ENCODE measurements at regions not wholly inside any gene's neighbourhood (a gene's known extent, or its start where the extent isn't known, plus 50 kb on each side); places are given as distances from the start of the nearest gene placed in this dataset.

- TF ChIP-seq CTCF (IDR thresholded peaks at IDR 0.05) (no peak), POLR2A (IDR thresholded peaks at IDR 0.05) (no peak)
Observed at GRCh38 chr10:131674130-131674529, 226.7 kb upstream of the PPP2R2D start.

Measured in testis (tissue), 2 donors.